OCI-LY3 (cell line): ENCODE measurements at regions not wholly inside any gene's neighbourhood (a gene's known extent, or its start where the extent isn't known, plus 50 kb on each side); places are given as distances from the start of the nearest gene placed in this dataset.

Experiments
- EZH2phosphoT487 ChIP-seq: fragments of 200-600 bp; shearing (Covaris generic); IDR thresholded peaks from 2 replicates; pipeline ENCODE4 v1.6.1; 2018; ENCODE audit warnings: antibody characterized with exemption, mixed run types, low read depth
- TF ChIP-seq, protein P1 (sequence below): fragments of 200-600, 300-600 bp; sonication (generic); IDR thresholded peaks from 2 replicates; pipeline ENCODE4 v1.5.1; 2014; ENCODE audit warnings: antibody characterized with exemption, low read length, low read depth

DNA sequence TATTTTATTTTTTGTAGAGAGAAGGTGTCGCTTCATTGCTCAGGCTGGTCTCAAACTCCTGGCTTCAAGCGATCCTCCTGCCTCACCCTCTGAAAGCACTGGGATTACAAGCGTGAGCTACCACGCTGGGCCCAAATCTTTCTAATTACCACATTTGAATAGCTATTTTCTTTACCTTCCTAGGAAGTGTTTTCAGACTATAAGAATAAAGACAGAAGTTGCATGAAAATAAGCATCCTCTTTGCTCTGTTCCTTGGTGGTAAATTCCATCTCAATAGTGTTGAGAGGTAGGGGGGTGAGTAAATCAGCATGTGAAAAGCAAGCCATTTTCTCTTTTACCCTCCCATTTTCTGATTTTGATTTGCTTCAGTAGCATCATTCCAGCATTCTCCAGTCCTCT, 122.4 kb downstream of the LARP7 start:
- TF ChIP-seq, protein P1, sequence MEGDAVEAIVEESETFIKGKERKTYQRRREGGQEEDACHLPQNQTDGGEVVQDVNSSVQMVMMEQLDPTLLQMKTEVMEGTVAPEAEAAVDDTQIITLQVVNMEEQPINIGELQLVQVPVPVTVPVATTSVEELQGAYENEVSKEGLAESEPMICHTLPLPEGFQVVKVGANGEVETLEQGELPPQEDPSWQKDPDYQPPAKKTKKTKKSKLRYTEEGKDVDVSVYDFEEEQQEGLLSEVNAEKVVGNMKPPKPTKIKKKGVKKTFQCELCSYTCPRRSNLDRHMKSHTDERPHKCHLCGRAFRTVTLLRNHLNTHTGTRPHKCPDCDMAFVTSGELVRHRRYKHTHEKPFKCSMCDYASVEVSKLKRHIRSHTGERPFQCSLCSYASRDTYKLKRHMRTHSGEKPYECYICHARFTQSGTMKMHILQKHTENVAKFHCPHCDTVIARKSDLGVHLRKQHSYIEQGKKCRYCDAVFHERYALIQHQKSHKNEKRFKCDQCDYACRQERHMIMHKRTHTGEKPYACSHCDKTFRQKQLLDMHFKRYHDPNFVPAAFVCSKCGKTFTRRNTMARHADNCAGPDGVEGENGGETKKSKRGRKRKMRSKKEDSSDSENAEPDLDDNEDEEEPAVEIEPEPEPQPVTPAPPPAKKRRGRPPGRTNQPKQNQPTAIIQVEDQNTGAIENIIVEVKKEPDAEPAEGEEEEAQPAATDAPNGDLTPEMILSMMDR = no peak
- no peak for TF ChIP-seq EZH2phosphoT487
